K562 (cell line): ENCODE measurements at regions not wholly inside any gene's neighbourhood (a gene's known extent, or its start where the extent isn't known, plus 50 kb on each side); places are given as distances from the start of the nearest gene placed in this dataset.

Source experiments
- EHMT2 ChIP-seq: fragments of 450-650 bp; IDR thresholded peaks from 2 replicates; pipeline ENCODE4 v1.6.1; 2018; ENCODE audit warnings: antibody characterized with exemption
- ELF4 ChIP-seq: fragments of 450-650 bp; formaldehyde crosslinking; IDR thresholded peaks from 2 replicates; pipeline ENCODE4 v1.4.0; 2022; ENCODE audit warnings: missing genetic modification characterization
- HDAC3 ChIP-seq: fragments of 450-650 bp; IDR thresholded peaks from 2 replicates; pipeline ENCODE4 v1.6.1; 2018; ENCODE audit warnings: borderline replicate concordance, mild to moderate bottlenecking, moderate library complexity; ENCODE audit not compliant: partially characterized antibody
- LCOR ChIP-seq: sonication (generic); formaldehyde crosslinking; IDR thresholded peaks from 2 replicates; pipeline ENCODE4 v1.8.0; 2022; ENCODE audit warnings: mild to moderate bottlenecking, missing genetic modification reagents
- NR1H2 ChIP-seq: sonication (generic); formaldehyde crosslinking; IDR thresholded peaks from 2 replicates; pipeline ENCODE4 v1.4.0; 2020; ENCODE audit warnings: mild to moderate bottlenecking, missing genetic modification reagents
- NR2F6 ChIP-seq: fragments of 450-650 bp; formaldehyde crosslinking; IDR thresholded peaks from 2 replicates; pipeline ENCODE4 v1.4.0; 2020; ENCODE audit warnings: mild to moderate bottlenecking
- PYGO2 ChIP-seq: fragments of 450-650 bp; IDR thresholded peaks from 2 replicates; pipeline ENCODE4 v1.6.1; 2016; ENCODE audit warnings: mild to moderate bottlenecking, missing genetic modification characterization, moderate library complexity, missing compliant biosample characterization
- RAD21 ChIP-seq, 2 experiments: fragments of 250-450 bp in 1 of 2; fragments of 450-650 bp in 1 of 2; sonication (Bioruptor Pico) in 1 of 2; formaldehyde crosslinking in 1 of 2; IDR thresholded peaks in 1 of 2; conservative IDR thresholded peaks in 1 of 2; 2 replicates each; pipeline versions ENCODE4 v1.4.0 to v1.8.0; 2020 to 2022; ENCODE audit warnings: mild to moderate bottlenecking in 2 of 2, moderate library complexity in 1 of 2
- ZC3H8 ChIP-seq: fragments of 450-650 bp; IDR thresholded peaks from 2 replicates; pipeline ENCODE4 v1.6.1; 2017
- TF ChIP-seq, protein P1 (sequence below): fragments of 250-450 bp; sonication (Bioruptor Pico); IDR thresholded peaks from 2 replicates; pipeline ENCODE4 v1.9.0; 2021; ENCODE audit warnings: mild to moderate bottlenecking
- TF ChIP-seq, protein P2 (sequence below), 2 experiments: fragments of 450-650 bp; IDR thresholded peaks; 2 replicates each; pipeline ENCODE4 v1.6.1; 2016; ENCODE audit warnings: mild to moderate bottlenecking in 2 of 2, borderline replicate concordance in 1 of 2, low read depth in 1 of 2, moderate library complexity in 1 of 2
- TF ChIP-seq, protein P3 (sequence below): sonication (generic); formaldehyde crosslinking; IDR thresholded peaks from 2 replicates; pipeline ENCODE4 v1.8.1; 2023; ENCODE audit warnings: mild to moderate bottlenecking, missing genetic modification reagents
- TF ChIP-seq, protein P4 (sequence below): fragments of 250-450 bp; sonication (Bioruptor Pico); IDR thresholded peaks from 2 replicates; pipeline ENCODE4 v1.5.0; 2021; ENCODE audit warnings: mild to moderate bottlenecking, moderate library complexity

DNA sequence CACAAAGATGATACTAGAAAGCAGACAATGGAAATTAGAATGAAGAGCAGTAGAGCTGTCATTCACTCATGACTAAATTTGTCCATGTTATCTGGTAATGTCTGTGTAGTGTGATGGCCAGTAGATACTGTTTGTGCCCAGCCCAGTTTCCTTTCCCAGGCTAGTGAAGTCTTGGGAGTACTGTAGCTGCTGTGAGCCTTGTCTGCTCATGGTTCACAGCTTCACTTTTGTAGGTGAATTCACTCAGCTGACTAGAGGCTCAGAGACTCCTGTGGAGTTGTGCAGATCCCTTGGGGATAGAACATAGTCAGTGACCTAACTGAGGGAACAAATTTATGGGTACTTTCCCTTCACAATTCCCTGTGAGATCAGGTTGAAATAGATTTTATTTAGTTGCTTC, 572.5 kb downstream of the ARL4A start (continued):
- TF ChIP-seq PYGO2 (tag) (no peak), NR2F6 (CRISPR knock-in tag) (no peak), RAD21 (CRISPR knock-in tag; conservative IDR thresholded peaks at IDR 0.05 in 1 of 2, IDR thresholded peaks at IDR 0.05 in 1 of 2) (peak in 1 of 2 experiments; percentile 27; a peak in 3 of 4 replicates), EHMT2 (no peak), ZC3H8 (no peak), NR1H2 (no peak), LCOR (no peak), ELF4 (no peak), HDAC3 (no peak)
- TF ChIP-seq, protein P1, sequence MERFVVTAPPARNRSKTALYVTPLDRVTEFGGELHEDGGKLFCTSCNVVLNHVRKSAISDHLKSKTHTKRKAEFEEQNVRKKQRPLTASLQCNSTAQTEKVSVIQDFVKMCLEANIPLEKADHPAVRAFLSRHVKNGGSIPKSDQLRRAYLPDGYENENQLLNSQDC (CRISPR knock-in tag), result no peak
- TF ChIP-seq, protein P2, sequence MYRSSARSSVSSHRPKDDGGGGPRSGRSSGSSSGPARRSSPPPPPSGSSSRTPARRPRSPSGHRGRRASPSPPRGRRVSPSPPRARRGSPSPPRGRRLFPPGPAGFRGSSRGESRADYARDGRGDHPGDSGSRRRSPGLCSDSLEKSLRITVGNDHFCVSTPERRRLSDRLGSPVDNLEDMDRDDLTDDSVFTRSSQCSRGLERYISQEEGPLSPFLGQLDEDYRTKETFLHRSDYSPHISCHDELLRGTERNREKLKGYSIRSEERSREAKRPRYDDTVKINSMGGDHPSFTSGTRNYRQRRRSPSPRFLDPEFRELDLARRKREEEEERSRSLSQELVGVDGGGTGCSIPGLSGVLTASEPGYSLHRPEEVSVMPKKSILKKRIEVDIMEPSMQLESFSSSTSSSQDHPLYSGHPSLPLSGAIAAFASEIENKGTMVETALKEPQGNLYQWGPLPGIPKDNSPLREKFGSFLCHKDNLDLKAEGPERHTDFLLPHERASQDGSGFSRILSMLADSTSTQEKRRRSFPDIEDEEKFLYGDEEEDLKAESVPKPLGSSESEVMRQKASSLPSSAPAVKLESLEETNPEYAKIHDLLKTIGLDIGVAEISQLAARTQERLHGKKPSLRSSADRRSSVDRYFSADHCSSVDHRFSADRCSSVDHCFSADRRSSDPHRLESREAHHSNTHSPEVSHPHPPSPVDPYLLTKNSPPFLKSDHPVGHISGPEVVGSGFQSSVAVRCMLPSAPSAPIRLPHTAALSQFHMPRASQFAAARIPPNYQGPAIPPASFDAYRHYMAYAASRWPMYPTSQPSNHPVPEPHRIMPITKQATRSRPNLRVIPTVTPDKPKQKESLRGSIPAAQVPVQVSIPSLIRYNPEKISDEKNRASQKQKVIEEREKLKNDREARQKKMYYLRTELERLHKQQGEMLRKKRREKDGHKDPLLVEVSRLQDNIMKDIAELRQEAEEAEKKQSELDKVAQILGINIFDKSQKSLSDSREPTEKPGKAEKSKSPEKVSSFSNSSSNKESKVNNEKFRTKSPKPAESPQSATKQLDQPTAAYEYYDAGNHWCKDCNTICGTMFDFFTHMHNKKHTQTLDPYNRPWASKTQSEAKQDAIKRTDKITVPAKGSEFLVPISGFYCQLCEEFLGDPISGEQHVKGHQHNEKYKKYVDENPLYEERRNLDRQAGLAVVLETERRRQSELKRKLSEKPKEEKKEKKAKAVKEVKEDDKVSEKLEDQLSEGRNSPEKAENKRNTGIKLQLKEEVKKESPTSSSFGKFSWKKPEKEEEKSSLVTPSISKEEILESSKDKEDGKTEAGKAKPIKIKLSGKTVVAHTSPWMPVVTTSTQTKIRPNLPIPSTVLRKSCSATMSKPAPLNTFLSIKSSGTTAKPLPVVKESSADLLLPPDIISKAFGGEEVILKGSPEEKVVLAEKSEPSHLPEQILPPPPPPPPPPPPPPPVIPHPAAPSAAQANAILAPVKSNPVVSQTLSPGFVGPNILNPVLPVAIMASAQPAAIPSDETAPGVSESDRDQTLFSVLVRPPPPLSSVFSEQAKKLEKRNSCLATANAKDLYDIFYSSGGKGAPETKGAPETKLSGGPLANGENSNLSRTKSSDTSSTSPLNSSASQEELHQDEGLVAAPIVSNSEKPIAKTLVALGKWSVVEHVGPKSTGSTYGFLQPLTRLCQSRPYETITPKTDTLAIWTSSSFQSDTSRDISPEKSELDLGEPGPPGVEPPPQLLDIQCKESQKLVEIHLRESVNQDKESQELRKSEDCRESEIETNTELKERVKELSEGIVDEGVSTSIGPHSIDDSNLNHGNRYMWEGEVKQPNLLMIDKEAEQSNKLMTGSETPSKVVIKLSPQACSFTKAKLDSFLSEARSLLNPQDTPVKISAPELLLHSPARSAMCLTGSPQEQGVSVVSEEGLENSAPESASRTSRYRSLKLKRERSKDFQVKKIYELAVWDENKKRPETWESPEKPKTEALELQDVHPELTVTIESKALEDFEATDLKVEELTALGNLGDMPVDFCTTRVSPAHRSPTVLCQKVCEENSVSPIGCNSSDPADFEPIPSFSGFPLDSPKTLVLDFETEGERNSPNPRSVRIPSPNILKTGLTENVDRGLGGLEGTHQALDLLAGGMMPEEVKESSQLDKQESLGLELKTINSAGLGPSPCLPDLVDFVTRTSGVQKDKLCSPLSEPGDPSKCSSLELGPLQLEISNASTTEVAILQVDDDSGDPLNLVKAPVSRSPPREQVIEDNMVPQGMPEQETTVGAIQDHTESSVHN (IDR thresholded peaks at IDR 0.05; ENCODE audit: borderline replicate concordance in 1 of 2, low read depth in 1 of 2), result no peak
- TF ChIP-seq, protein P3, sequence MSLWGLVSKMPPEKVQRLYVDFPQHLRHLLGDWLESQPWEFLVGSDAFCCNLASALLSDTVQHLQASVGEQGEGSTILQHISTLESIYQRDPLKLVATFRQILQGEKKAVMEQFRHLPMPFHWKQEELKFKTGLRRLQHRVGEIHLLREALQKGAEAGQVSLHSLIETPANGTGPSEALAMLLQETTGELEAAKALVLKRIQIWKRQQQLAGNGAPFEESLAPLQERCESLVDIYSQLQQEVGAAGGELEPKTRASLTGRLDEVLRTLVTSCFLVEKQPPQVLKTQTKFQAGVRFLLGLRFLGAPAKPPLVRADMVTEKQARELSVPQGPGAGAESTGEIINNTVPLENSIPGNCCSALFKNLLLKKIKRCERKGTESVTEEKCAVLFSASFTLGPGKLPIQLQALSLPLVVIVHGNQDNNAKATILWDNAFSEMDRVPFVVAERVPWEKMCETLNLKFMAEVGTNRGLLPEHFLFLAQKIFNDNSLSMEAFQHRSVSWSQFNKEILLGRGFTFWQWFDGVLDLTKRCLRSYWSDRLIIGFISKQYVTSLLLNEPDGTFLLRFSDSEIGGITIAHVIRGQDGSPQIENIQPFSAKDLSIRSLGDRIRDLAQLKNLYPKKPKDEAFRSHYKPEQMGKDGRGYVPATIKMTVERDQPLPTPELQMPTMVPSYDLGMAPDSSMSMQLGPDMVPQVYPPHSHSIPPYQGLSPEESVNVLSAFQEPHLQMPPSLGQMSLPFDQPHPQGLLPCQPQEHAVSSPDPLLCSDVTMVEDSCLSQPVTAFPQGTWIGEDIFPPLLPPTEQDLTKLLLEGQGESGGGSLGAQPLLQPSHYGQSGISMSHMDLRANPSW (CRISPR knock-in tag), result no peak
- TF ChIP-seq, protein P4, sequence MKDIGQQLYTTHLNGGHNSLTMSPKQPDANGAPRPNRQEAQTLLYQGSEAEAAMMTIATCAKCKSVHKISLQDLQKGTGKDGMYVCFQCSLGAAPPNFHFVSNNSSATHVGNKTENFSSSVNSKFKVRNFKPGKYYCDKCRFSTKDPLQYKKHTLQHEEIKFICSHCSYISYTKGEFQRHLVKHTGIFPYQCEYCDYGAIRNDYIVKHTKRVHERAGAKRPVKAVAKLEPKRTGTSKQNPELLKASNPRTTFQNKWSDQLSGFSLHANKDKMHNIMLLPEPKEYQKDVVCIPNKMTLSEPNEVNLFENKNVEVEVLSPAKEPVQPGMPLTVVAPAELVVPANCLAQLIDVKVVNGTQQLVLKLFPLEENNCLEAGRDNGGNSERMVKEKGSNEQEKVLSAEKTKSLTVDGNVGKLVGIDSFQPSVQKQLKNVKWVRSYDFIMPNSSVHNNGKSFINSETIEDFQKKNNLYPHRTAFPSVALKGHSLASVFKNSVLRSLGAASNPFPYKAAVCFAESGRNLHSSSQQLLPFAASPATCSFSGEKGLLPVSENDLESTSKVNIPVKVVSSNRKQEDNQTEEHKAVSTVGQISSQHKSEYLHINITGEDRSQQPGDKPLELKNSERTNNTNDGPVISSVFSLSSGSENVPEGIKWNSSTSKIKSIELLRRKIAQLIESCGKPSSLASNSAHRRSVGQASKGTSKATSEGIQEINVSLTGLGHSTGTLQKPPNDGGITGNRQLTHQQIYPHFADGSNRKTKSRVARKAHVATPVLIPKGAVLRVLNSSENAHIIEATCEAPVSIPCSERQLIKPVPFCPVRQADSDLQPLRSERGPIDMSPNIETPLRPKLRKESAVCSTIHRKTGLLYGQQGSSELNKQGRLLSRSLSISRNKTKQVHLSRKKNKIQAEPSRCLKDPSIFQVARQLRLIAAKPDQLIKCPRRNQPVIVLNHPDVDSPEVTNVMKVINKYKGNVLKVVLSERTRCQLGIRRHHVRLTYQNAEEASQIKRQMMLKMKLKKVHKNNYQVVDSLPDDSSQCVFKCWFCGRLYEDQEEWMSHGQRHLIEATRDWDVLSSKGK (CRISPR knock-in tag), result no peak
